Heart right ventricle (tissue), 16 donors: ENCODE measurements at regions not wholly inside any gene's neighbourhood (a gene's known extent, or its start where the extent isn't known, plus 50 kb on each side); places are given as distances from the start of the nearest gene placed in this dataset.

Experiments
- ATAC-seq, 8 donors: fragments of 200-7000 bp; cut with Tn5 transposase; one replicate each; pipeline ENCODE4 v1.9.1; 2020; ENCODE audit warnings: mild to moderate bottlenecking in 8 of 8, moderate library complexity in 8 of 8, moderate number of reproducible peaks in 1 of 8
- DNase-seq, 2 donors: peaks; one replicate each; pipeline ENCODE4 v3.0.0-alpha.2; 2020
- H3K27ac ChIP-seq, 10 donors: fragments of 200-600 bp; sonication (generic) in 2 of 10; one replicate each; pipeline versions ENCODE4 v1.5.0 to v1.8.0; 2020 to 2022; ENCODE audit warnings: mild to moderate bottlenecking in 3 of 10
- H3K27me3 ChIP-seq, 7 donors: fragments of 200-600 bp; one replicate each; pipeline ENCODE4 v1.8.0; 2021 to 2022; ENCODE audit warnings: mild to moderate bottlenecking in 2 of 7
- H3K36me3 ChIP-seq, 9 donors: fragments of 200-600 bp; sonication (generic) in 1 of 9; one replicate each; pipeline versions ENCODE4 v1.5.0 to v1.8.0; 2020 to 2022; ENCODE audit warnings: mild to moderate bottlenecking in 2 of 9
- H3K4me1 ChIP-seq, 9 donors: fragments of 200-600 bp; sonication (generic) in 1 of 9; one replicate each; pipeline versions ENCODE4 v1.5.0 to v1.8.0; 2020 to 2022; ENCODE audit warnings: mild to moderate bottlenecking in 4 of 9
- H3K4me3 ChIP-seq, 10 donors: fragments of 200-600 bp; sonication (generic) in 2 of 10; one replicate each; pipeline versions ENCODE4 v1.5.0 to v1.8.0; 2020 to 2022; ENCODE audit warnings: mild to moderate bottlenecking in 7 of 10, moderate library complexity in 2 of 10
- H3K9me3 ChIP-seq, 11 donors: fragments of 200-600 bp in 10 of 11; sonication (generic) in 2 of 11; one replicate each; pipeline versions ENCODE4 v1.5.0 to v1.8.0; 2013 to 2022; ENCODE audit warnings: mild to moderate bottlenecking in 2 of 11, control low read depth in 1 of 11, moderate library complexity in 1 of 11
- WGBS, 2 donors: extraction: QIAGEN DNeasy Blood & Tissue Kit; methylation state at CpG; one replicate each; pipeline ENCODE4 v1.1.7; 2013; ENCODE audit warnings: inconsistent platforms in 1 of 2; 5-methylcytosine and 5-hydroxymethylcytosine counted together
- intact Hi-C, 10 donors: fragments of 100-400 bp; cut with DNase I; formaldehyde crosslinking; loops; one replicate each; pipeline versions ENCODE4 v1.11.1 to v1.14.2; 2022
- TF ChIP-seq, protein P1 (sequence below), 9 donors: fragments of 200-600 bp; sonication (generic) in 2 of 9; IDR thresholded peaks; one replicate each; pipeline versions ENCODE4 v1.5.0 to v1.8.0; 2021 to 2022; ENCODE audit warnings: antibody characterized with exemption in 9 of 9, mild to moderate bottlenecking in 5 of 9, moderate library complexity in 1 of 9
- donor health status: Arrhythmogenic right ventricular cardiomyopathy.
- donor health status: ischemic (EF 13 %, LVEDD 7.1; RV severe dilation, severe dysfunction).
- donor health status: healthy with polysubstance abuse.
- donor health status: DM: no; HTN: yes; CAD: no.
- donor health status: DM: no; HTN: no; CAD: no.
- donor health status: ischemic (EF 25% LVEDD 6.9; RV normal size, moderate dysfunction).
- donor health status: ischemic (EF 25% LVEDD 5.7; RV mildly dilated, moderate dysfunction).
- donor health status: healthy.
- donor health status: DM: yes; HTN: yes; CAD: no.
- donor health status: Ischemic cardiomyopathy.
- donor health status: ischemic (EF 35%, LVEDD 5.7; RV mildly dilated, moderate dysfunction).
- donor health status: nonischemic (EF 11% LVEDD 7.7; RV severe dilation, severe dysfunction).
- donor health status: DM: yes; HTN: yes; CAD: no.
- donor health status: PGD.
- donor health status: ischemic (EF 29% LVEDD 5.4; RV normal size, mild dysfunction).
- donor health status: nonischemic (EF 23%, LVEDD 6.1; RV moderate dilation, normal function).

DNA sequence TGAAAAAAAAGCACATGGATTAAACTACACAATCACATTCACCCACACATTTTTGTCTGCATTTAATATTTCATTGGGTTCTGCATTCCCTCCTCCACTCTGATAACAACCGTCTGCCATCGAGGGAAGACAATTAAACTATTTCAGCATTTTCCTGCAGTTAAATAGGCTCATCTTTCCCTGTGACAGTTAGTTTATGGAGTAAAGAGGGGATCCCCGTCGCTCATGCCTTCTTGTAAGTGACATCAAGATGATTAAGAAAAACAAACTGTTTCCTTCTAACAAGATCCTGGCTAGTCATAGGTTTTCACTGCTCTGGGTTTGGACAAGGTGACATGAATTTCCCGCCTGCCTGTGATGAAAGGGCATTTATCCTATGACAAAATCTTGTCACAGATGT lies 98.0 kb upstream of the DYNLRB2 start:
- DNase-seq (no peak), ATAC-seq (no peak)
- intact Hi-C loops = no loop called here
- Histone ChIP-seq H3K4me3 (no peak overlapping the region), H3K36me3 (no peaks in the 10 kb centered on the region), H3K4me1 (no peaks in the 10 kb centered on the region), H3K9me3 (peaks cover 0 to 2% (median 0%) of the 10 kb centered on the region in 11 donors), H3K27ac (no peak overlapping the region), H3K27me3 (peaks cover 0 to 14% (median 0%) of the 10 kb centered on the region in 7 donors)
- TF ChIP-seq, protein P1, sequence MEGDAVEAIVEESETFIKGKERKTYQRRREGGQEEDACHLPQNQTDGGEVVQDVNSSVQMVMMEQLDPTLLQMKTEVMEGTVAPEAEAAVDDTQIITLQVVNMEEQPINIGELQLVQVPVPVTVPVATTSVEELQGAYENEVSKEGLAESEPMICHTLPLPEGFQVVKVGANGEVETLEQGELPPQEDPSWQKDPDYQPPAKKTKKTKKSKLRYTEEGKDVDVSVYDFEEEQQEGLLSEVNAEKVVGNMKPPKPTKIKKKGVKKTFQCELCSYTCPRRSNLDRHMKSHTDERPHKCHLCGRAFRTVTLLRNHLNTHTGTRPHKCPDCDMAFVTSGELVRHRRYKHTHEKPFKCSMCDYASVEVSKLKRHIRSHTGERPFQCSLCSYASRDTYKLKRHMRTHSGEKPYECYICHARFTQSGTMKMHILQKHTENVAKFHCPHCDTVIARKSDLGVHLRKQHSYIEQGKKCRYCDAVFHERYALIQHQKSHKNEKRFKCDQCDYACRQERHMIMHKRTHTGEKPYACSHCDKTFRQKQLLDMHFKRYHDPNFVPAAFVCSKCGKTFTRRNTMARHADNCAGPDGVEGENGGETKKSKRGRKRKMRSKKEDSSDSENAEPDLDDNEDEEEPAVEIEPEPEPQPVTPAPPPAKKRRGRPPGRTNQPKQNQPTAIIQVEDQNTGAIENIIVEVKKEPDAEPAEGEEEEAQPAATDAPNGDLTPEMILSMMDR (IDR thresholded peaks at IDR 0.05) = no peak
- 37 to 50% methylated on average over 5 of the region's 5 CpGs for WGBS, 2 donors

DNA sequence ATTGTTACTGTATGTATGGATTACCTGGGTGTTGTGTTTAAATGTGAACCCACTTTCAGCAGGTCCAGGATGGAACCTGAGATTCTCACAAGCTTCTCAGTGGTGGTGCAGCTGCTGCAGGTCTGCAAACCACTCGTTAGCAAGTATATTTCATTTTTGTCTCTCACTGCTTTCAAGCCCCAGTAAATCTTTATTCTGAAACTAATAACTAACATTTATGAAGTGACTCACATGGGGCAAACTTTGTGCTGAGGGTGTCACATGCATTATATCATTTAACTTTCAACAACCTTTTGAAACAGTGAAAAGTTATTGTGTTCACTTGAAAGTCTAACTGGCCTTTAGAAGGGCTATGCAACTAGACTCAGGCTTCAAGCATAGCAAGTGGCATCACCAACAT lies 98.9 kb upstream of the DYNLRB2 start:
- whole genome bisulfite sequencing, 2 donors = 64 to 74% methylated on average over 1 of the region's 1 CpG
- Histone ChIP-seq H3K36me3 (no peaks in the 10 kb centered on the region), H3K4me1 (no peaks in the 10 kb centered on the region), H3K27me3 (peaks cover 0 to 11% (median 0%) of the 10 kb centered on the region in 7 donors), H3K9me3 (peaks cover 0 to 2% (median 0%) of the 10 kb centered on the region in 11 donors), H3K4me3 (no peak overlapping the region), H3K27ac (no peak overlapping the region)
- intact Hi-C loops = no loop called here
- ATAC-seq (no peak), DNase-seq (no peak)
- TF ChIP-seq, protein P1 (IDR thresholded peaks at IDR 0.05) = no peak

DNA sequence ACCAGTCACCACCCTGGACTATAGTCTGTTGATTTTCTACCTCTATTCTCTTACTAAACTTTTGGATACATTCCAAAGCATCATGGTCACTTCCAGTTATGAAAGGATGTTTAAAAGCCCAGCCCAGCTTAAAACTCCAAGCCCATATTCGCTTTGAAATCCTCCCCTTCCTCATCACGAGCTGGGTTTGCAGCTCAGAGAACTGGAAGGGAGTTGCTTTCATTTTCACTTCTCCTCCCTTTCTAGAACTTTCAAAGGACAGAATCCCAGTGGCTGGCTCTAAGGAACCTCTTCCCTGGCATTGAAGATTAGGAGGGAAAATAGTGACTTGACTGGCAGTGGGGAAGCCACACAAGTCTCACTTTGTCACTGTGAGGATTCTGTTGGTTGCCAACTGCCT lies 100.1 kb upstream of the DYNLRB2 start:
- TF ChIP-seq, protein P1 (IDR thresholded peaks at IDR 0.05) = no peak

GRCh38 chr16:80437707-80438106 lies 103.1 kb upstream of the DYNLRB2 start:
- no peak overlapping the region for H3K27ac ChIP-seq
- DNase-seq (no peak), ATAC-seq (no peak)
- TF ChIP-seq, protein P1 (IDR thresholded peaks at IDR 0.05) = no peak
- no peak overlapping the region for H3K4me3 ChIP-seq
- H3K27me3 ChIP-seq = peaks cover 0 to 14% (median 0%) of the 10 kb centered on the region in 7 donors
- H3K36me3 ChIP-seq = no peaks in the 10 kb centered on the region
- intact Hi-C loops = no loop called here
- H3K4me1 ChIP-seq = no peaks in the 10 kb centered on the region
- 86 to 87% methylated on average over 2 of the region's 2 CpGs for WGBS, 2 donors
- no peaks in the 10 kb centered on the region for H3K9me3 ChIP-seq

More for the DNA sequence above, 100.1 kb upstream of the DYNLRB2 start:
- no peak overlapping the region for H3K4me3 ChIP-seq
- DNase-seq = no peak
- H3K4me1 ChIP-seq = no peaks in the 10 kb centered on the region
- intact Hi-C loops = no loop called here
- 52% methylated on average over 2 of the region's 2 CpGs for WGBS, 2 donors
- no peak for ATAC-seq
- H3K9me3 ChIP-seq = no peaks in the 10 kb centered on the region
- H3K36me3 ChIP-seq = no peaks in the 10 kb centered on the region
- peaks cover 0 to 19% (median 0%) of the 10 kb centered on the region in 7 donors for H3K27me3 ChIP-seq
- H3K27ac ChIP-seq = no peak overlapping the region
